ENCODE measurements at regions not wholly inside any gene's neighbourhood (a gene's known extent, or its start where the extent isn't known, plus 50 kb on each side); places are given as distances from the start of the nearest gene placed in this dataset.

DNA sequence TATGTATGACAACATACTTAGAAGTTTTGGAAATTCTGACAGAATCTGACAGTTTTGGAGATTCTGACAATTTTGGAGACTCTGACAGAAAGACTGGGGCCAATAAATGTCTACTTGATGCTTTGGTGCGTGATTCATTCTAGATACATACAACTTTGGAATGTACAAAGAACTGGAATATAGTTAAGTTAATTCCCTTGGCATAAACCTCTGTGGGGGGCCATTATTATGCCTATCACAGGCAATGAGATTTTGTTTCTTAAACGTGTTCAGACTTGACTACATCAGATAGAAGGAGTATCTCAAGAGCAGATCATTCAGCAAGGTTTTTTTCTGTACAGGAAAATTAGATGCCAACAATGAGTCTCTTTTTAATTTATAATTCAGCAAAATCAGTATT lies 617.6 kb upstream of the ZNF717 start:
- no peak overlapping the region for H2AFZ ChIP-seq (ENCODE audit: low read depth, low read length)
- H3K4me2 ChIP-seq (ENCODE audit: insufficient read depth, low read length): no peak overlapping the region
- H3K9ac ChIP-seq (ENCODE audit: insufficient read depth in 1 of 2, low read depth in 2 of 2, low read length in 2 of 2): no peak overlapping the region
- no peak for FAIRE-seq
- ChIA-PET CTCF (ENCODE audit: low intra/inter-chr PET ratio) (no interaction called here), POLR2A (no interaction called here)
- H3K27me3 ChIP-seq (ENCODE audit: control insufficient read depth in 2 of 2, insufficient read depth in 2 of 2, low read length in 2 of 2): no peaks in the 10 kb centered on the region
- no peak overlapping the region for H3K4me3 ChIP-seq
- H3K9me1 ChIP-seq (ENCODE audit: control insufficient read depth, insufficient read depth, low read length): no peaks in the 10 kb centered on the region
- no peaks in the 10 kb centered on the region for H3K4me1 ChIP-seq (replicated peaks in 1 of 2; ENCODE audit: control insufficient read depth in 2 of 2, insufficient read depth in 2 of 2, low read length in 2 of 2)
- BruUV-seq (replicated peaks): no TSS peak
- no peaks in the 10 kb centered on the region for H3K9me3 ChIP-seq (replicated peaks; ENCODE audit: control insufficient read depth, insufficient read depth, low read depth, low read length)
- WGBS (ENCODE audit: insufficient coverage, low coverage, missing lambda C conversion rate): 0% methylated on average over 2 of the region's 2 CpGs
- TF ChIP-seq KLF13 (tag; IDR thresholded peaks at IDR 0.05; ENCODE audit: borderline replicate concordance, low read depth): no peak
- no peak for TF ChIP-seq ZSCAN29 (IDR thresholded peaks at IDR 0.05)
- TF ChIP-seq, protein P1, sequence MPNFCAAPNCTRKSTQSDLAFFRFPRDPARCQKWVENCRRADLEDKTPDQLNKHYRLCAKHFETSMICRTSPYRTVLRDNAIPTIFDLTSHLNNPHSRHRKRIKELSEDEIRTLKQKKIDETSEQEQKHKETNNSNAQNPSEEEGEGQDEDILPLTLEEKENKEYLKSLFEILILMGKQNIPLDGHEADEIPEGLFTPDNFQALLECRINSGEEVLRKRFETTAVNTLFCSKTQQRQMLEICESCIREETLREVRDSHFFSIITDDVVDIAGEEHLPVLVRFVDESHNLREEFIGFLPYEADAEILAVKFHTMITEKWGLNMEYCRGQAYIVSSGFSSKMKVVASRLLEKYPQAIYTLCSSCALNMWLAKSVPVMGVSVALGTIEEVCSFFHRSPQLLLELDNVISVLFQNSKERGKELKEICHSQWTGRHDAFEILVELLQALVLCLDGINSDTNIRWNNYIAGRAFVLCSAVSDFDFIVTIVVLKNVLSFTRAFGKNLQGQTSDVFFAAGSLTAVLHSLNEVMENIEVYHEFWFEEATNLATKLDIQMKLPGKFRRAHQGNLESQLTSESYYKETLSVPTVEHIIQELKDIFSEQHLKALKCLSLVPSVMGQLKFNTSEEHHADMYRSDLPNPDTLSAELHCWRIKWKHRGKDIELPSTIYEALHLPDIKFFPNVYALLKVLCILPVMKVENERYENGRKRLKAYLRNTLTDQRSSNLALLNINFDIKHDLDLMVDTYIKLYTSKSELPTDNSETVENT (CRISPR knock-in tag; IDR thresholded peaks at IDR 0.05): no peak
- no peak for TF ChIP-seq KAT8 (IDR thresholded peaks at IDR 0.05; ENCODE audit: low read depth)
- no peak for TF ChIP-seq MAFG (tag; conservative IDR thresholded peaks at IDR 0.05)
- no peak for TF ChIP-seq PHF21A (IDR thresholded peaks at IDR 0.05; ENCODE audit: borderline replicate concordance, low read depth)
- TF ChIP-seq IRF2 (CRISPR knock-in tag; IDR thresholded peaks at IDR 0.05): no peak
- TF ChIP-seq PRMT5 (CRISPR knock-in tag; IDR thresholded peaks at IDR 0.05): no peak
- TF ChIP-seq RBM22 (IDR thresholded peaks at IDR 0.05; ENCODE audit: low read depth, low read length, poor library complexity, severe bottlenecking): no peak
- TF ChIP-seq EP300 (IDR thresholded peaks at IDR 0.05; ENCODE audit: low read length): no peak
- no peak for TF ChIP-seq TEAD2 (tag; IDR thresholded peaks at IDR 0.05)
- TF ChIP-seq ZNF589 (CRISPR knock-in tag; IDR thresholded peaks at IDR 0.05; ENCODE audit: low read depth): no peak
- no peak for TF ChIP-seq ZNF212 (CRISPR knock-in tag; IDR thresholded peaks at IDR 0.05)
- TF ChIP-seq CC2D1A (IDR thresholded peaks at IDR 0.05): no peak
- TF ChIP-seq SMAD1 (IDR thresholded peaks at IDR 0.05; ENCODE audit: low read depth, low read length, partially characterized antibody): no peak
- TF ChIP-seq, protein P2, sequence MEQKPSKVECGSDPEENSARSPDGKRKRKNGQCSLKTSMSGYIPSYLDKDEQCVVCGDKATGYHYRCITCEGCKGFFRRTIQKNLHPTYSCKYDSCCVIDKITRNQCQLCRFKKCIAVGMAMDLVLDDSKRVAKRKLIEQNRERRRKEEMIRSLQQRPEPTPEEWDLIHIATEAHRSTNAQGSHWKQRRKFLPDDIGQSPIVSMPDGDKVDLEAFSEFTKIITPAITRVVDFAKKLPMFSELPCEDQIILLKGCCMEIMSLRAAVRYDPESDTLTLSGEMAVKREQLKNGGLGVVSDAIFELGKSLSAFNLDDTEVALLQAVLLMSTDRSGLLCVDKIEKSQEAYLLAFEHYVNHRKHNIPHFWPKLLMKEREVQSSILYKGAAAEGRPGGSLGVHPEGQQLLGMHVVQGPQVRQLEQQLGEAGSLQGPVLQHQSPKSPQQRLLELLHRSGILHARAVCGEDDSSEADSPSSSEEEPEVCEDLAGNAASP (IDR thresholded peaks at IDR 0.05): no peak
- H3K27ac ChIP-seq (ENCODE audit: extremely low read depth, low read depth, low read length): no peak overlapping the region
- in situ Hi-C loops (cut with MboI) (no loop called here), intact Hi-C loops (cut with micrococcal nuclease) (no loop called here)
- no peak for ATAC-seq
- H3K79me2 ChIP-seq (ENCODE audit: control insufficient read depth, insufficient read depth, low read length): no peaks in the 10 kb centered on the region
- H4K20me1 ChIP-seq (replicated peaks; ENCODE audit: control insufficient read depth, insufficient read depth, low read length): no peaks in the 10 kb centered on the region
- H3K36me3 ChIP-seq (ENCODE audit: control insufficient read depth, insufficient read depth, low read length): no peaks in the 10 kb centered on the region
- DNase-seq (ENCODE audit: extremely low read depth in 1 of 4, low spot score in 3 of 4): no peak

Measured in K562 (cell line).